Breast epithelium (tissue), 3 donors: ENCODE measurements at regions not wholly inside any gene's neighbourhood (a gene's known extent, or its start where the extent isn't known, plus 50 kb on each side); places are given as distances from the start of the nearest gene placed in this dataset.
"Not testable (repeated sequence)": the region's sequence is repeated elsewhere in the genome, so short reads cannot be mapped to it uniquely, and the experiment has no call there.

Source experiments
- POLR2A ChIP-seq: fragments of 450-650 bp; IDR thresholded peaks from one replicate; pipeline ENCODE4 v1.6.1; 2016; ENCODE audit warnings: antibody characterized with exemption, mild to moderate bottlenecking, moderate library complexity
- POLR2AphosphoS5 ChIP-seq, 3 donors: sonication (generic); formaldehyde crosslinking; IDR thresholded peaks; one replicate each; pipeline ENCODE4 v1.6.1; 2017; ENCODE audit warnings: antibody characterized with exemption in 3 of 3
- TF ChIP-seq, protein P1 (sequence below), 3 donors: fragments of 450-650 bp; IDR thresholded peaks; one replicate each; pipeline ENCODE4 v1.5.1; 2016 to 2017; ENCODE audit warnings: antibody characterized with exemption in 3 of 3, mild to moderate bottlenecking in 3 of 3, moderate library complexity in 3 of 3

DNA sequence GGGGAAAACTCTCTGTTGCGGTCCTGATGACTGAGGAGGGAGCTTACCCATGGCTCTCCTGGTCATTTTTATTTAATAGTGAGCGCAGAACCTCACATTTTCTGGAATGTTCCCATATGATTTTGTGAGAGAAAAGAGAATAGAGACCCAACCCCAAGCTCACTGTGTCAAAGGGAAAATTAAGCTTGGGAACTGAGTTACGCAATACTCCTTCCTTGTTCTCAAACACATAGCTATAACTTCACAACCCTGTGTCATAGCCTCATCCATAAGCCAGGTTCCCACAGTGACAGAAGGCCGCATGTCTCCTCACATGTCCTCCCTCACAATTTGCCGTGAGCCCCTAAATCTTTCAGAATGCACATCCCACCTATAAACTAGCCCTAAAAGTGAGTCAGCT lies 252.8 kb downstream of the CCDC74A start:
- TF ChIP-seq, protein P1, sequence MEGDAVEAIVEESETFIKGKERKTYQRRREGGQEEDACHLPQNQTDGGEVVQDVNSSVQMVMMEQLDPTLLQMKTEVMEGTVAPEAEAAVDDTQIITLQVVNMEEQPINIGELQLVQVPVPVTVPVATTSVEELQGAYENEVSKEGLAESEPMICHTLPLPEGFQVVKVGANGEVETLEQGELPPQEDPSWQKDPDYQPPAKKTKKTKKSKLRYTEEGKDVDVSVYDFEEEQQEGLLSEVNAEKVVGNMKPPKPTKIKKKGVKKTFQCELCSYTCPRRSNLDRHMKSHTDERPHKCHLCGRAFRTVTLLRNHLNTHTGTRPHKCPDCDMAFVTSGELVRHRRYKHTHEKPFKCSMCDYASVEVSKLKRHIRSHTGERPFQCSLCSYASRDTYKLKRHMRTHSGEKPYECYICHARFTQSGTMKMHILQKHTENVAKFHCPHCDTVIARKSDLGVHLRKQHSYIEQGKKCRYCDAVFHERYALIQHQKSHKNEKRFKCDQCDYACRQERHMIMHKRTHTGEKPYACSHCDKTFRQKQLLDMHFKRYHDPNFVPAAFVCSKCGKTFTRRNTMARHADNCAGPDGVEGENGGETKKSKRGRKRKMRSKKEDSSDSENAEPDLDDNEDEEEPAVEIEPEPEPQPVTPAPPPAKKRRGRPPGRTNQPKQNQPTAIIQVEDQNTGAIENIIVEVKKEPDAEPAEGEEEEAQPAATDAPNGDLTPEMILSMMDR (IDR thresholded peaks at IDR 0.05): not testable (repeated sequence)
- not testable (repeated sequence) for TF ChIP-seq POLR2AphosphoS5 (IDR thresholded peaks at IDR 0.05); POLR2A
